ENCODE measurements at regions not wholly inside any gene's neighbourhood (a gene's known extent, or its start where the extent isn't known, plus 50 kb on each side); places are given as distances from the start of the nearest gene placed in this dataset.

GRCh38 chr19:29029268-29029958 lies 183.5 kb downstream of the UQCRFS1 start:
- H3K4me1 ChIP-seq = no peaks in the 10 kb centered on the region
- no peak overlapping the region for H3K4me3 ChIP-seq
- no peak for DNase-seq (ENCODE audit: low read depth in 1 of 2, low spot score in 1 of 2)
- no peak overlapping the region for H3K4me2 ChIP-seq
- 38% methylated on average over 11 of the region's 11 CpGs for WGBS (ENCODE audit: missing lambda C conversion rate)
- ChIA-PET POLR2A (no interaction called here), CTCF (interaction anchor here (1.4 kb wide), 1 partner anchor 12 kb away, joined by 5 read pairs; no protein-coding TSS in a partner anchor)
- no peak for FAIRE-seq
- H3K9me3 ChIP-seq = peaks cover 18% of the 10 kb centered on the region; the same call in 2 of the 3 replicates
- no peak overlapping the region for H3K27ac ChIP-seq
- ATAC-seq = no peak
- TF ChIP-seq POLR2A (IDR thresholded peaks at IDR 0.05; ENCODE audit: low read length) (no peak; the same call in 1 of the 2 replicates), TP53 (CRISPR knock-in tag; IDR thresholded peaks at IDR 0.05) (no peak), MYC (IDR thresholded peaks at IDR 0.05; ENCODE audit: borderline replicate concordance, low read length) (no peak), NPAS2 (CRISPR knock-in tag; IDR thresholded peaks at IDR 0.05; ENCODE audit: borderline replicate concordance) (no peak), RCOR1 (IDR thresholded peaks at IDR 0.05; ENCODE audit: low read depth, low read length) (no peak), PHF8 (IDR thresholded peaks at IDR 0.05; ENCODE audit: borderline replicate concordance, low read depth) (no peak), ZNF302 (CRISPR knock-in tag; IDR thresholded peaks at IDR 0.05) (no peak), POLR2AphosphoS2 (conservative IDR thresholded peaks at IDR 0.05; ENCODE audit: low read length) (no peak), KDM5A (IDR thresholded peaks at IDR 0.05) (no peak), RFX5 (IDR thresholded peaks at IDR 0.05) (no peak), HOXB13 (CRISPR knock-in tag; IDR thresholded peaks at IDR 0.05; ENCODE audit: low read depth) (no peak), HEYL (CRISPR knock-in tag; IDR thresholded peaks at IDR 0.05) (no peak), MAFK (IDR thresholded peaks at IDR 0.05; ENCODE audit: partially characterized antibody) (no peak), MAZ (IDR thresholded peaks at IDR 0.05; ENCODE audit: borderline replicate concordance, low read depth, low read length) (no peak)
- TF ChIP-seq, protein P1, sequence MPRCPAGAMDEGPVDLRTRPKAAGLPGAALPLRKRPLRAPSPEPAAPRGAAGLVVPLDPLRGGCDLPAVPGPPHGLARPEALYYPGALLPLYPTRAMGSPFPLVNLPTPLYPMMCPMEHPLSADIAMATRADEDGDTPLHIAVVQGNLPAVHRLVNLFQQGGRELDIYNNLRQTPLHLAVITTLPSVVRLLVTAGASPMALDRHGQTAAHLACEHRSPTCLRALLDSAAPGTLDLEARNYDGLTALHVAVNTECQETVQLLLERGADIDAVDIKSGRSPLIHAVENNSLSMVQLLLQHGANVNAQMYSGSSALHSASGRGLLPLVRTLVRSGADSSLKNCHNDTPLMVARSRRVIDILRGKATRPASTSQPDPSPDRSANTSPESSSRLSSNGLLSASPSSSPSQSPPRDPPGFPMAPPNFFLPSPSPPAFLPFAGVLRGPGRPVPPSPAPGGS (IDR thresholded peaks at IDR 0.05) = no peak
- TF ChIP-seq, protein P2, sequence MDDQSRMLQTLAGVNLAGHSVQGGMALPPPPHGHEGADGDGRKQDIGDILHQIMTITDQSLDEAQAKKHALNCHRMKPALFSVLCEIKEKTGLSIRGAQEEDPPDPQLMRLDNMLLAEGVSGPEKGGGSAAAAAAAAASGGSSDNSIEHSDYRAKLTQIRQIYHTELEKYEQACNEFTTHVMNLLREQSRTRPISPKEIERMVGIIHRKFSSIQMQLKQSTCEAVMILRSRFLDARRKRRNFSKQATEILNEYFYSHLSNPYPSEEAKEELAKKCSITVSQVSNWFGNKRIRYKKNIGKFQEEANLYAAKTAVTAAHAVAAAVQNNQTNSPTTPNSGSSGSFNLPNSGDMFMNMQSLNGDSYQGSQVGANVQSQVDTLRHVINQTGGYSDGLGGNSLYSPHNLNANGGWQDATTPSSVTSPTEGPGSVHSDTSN (IDR thresholded peaks at IDR 0.05) = no peak

GRCh38 chr19:29022599-29022998 lies 190.4 kb downstream of the UQCRFS1 start:
- no peak for DNase-seq (ENCODE audit: low read depth in 1 of 2, low spot score in 1 of 2)
- TF ChIP-seq RAD21 (conservative IDR thresholded peaks at IDR 0.05 in 1 of 2, IDR thresholded peaks at IDR 0.05 in 1 of 2) (no peak), POLR2AphosphoS2 (conservative IDR thresholded peaks at IDR 0.05; ENCODE audit: low read length) (no peak), NFE2L2 (conservative IDR thresholded peaks at IDR 0.05; ENCODE audit: low read length) (no peak), HMGXB4 (CRISPR knock-in tag; IDR thresholded peaks at IDR 0.05; ENCODE audit: borderline replicate concordance) (no peak), EHF (CRISPR knock-in tag; IDR thresholded peaks at IDR 0.05) (no peak), ATOH8 (CRISPR knock-in tag; IDR thresholded peaks at IDR 0.05; ENCODE audit: low read depth) (no peak), HOXB5 (CRISPR knock-in tag; IDR thresholded peaks at IDR 0.05) (no peak), HOXB13 (CRISPR knock-in tag; IDR thresholded peaks at IDR 0.05; ENCODE audit: low read depth) (no peak), EP300 (IDR thresholded peaks at IDR 0.05) (no peak), CBX8 (IDR thresholded peaks at IDR 0.05) (no peak), EHMT2 (IDR thresholded peaks at IDR 0.05; ENCODE audit: low read depth) (no peak), HDAC2 (IDR thresholded peaks at IDR 0.05) (no peak), BHLHE40 (IDR thresholded peaks at IDR 0.05; ENCODE audit: low read depth, low read length) (no peak), TP53 (CRISPR knock-in tag; IDR thresholded peaks at IDR 0.05) (no peak), ZFP36 (IDR thresholded peaks at IDR 0.05; ENCODE audit: borderline replicate concordance, partially characterized antibody) (no peak), MAZ (IDR thresholded peaks at IDR 0.05; ENCODE audit: borderline replicate concordance, low read depth, low read length) (no peak)
- TF ChIP-seq, protein P2 (IDR thresholded peaks at IDR 0.05) = no peak
- TF ChIP-seq, protein P1 (IDR thresholded peaks at IDR 0.05) = no peak
- no peak for FAIRE-seq
- no peaks in the 10 kb centered on the region for H3K4me1 ChIP-seq
- ATAC-seq = no peak
- ChIA-PET POLR2A (no interaction called here), CTCF (no interaction called here)
- H3K9me3 ChIP-seq = peaks cover 10% of the 10 kb centered on the region; the same call in 1 of the 3 replicates
- H3K4me3 ChIP-seq = no peak overlapping the region
- WGBS (ENCODE audit: missing lambda C conversion rate) = 24% methylated on average over 8 of the region's 8 CpGs
- no peak overlapping the region for H3K27ac ChIP-seq
- H3K4me2 ChIP-seq = no peak overlapping the region

Data from A549 (cell line).